Liver (tissue), 3 donors: ENCODE measurements at regions not wholly inside any gene's neighbourhood (a gene's known extent, or its start where the extent isn't known, plus 50 kb on each side); places are given as distances from the start of the nearest gene placed in this dataset.

Experiments
- EGR1 ChIP-seq, 2 donors: IDR thresholded peaks; 2 replicates each; pipeline ENCODE4 v1.6.1; 2016 to 2018; ENCODE audit warnings: antibody characterized with exemption in 2 of 2, low read depth in 2 of 2
- FOXA1 ChIP-seq: IDR thresholded peaks from 2 replicates; pipeline ENCODE4 v1.6.1; 2016; ENCODE audit warnings: antibody characterized with exemption
- GABPA ChIP-seq, 2 donors: IDR thresholded peaks in 1 of 2; conservative IDR thresholded peaks in 1 of 2; 2 replicates each; pipeline ENCODE4 v1.6.1; 2016; ENCODE audit warnings: antibody characterized with exemption in 2 of 2, mild to moderate bottlenecking in 1 of 2, moderate library complexity in 1 of 2
- JUND ChIP-seq, 2 donors: IDR thresholded peaks; 2 replicates each; pipeline ENCODE4 v1.6.1; 2016; ENCODE audit warnings: antibody characterized with exemption in 2 of 2
- RXRA ChIP-seq, 2 donors: IDR thresholded peaks; 2 replicates each; pipeline ENCODE4 v1.6.1; 2017 to 2018; ENCODE audit warnings: antibody characterized with exemption in 2 of 2, mild to moderate bottlenecking in 1 of 2
- SP1 ChIP-seq: IDR thresholded peaks from 2 replicates; pipeline ENCODE4 v1.6.1; 2018; ENCODE audit warnings: antibody characterized with exemption, mild to moderate bottlenecking
- TAF1 ChIP-seq: conservative IDR thresholded peaks from 2 replicates; pipeline ENCODE4 v1.6.1; 2016; ENCODE audit warnings: antibody characterized with exemption, mild to moderate bottlenecking
- YY1 ChIP-seq: IDR thresholded peaks from 2 replicates; pipeline ENCODE4 v1.6.1; 2016; ENCODE audit warnings: antibody characterized with exemption, mild to moderate bottlenecking
- TF ChIP-seq, protein P1 (sequence below): fragments of 150-350 bp; IDR thresholded peaks from 2 replicates; pipeline ENCODE4 v1.5.1; 2017; ENCODE audit warnings: improper control_type of control experiment, low read depth, low read length; ENCODE audit not compliant: missing input control
- TF ChIP-seq, protein P2 (sequence below): IDR thresholded peaks from 2 replicates; pipeline ENCODE4 v1.6.1; 2016; ENCODE audit warnings: antibody characterized with exemption
- donor health status: healthy.
- donor health status: healthy.

DNA sequence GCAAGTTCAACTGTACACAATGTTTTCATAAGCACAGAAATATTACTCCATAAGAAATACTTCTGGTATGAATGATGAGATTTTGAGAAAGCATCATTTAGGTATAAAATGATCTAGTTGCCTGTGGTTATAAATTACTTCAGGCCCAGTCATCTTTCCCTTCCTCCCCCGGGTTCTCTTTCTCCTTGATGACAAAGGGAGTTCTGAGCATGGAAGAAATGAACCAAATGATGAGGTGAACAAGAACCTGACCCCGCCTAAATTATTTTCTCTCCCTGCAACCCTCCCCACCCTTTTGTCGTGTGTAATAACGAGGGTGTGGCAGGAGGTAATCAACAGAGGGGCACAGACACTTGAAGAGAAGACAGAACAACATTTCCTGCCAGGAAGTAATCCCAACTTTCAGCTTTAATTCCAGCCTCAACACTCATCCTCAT is 319.6 kb upstream of the SP8 start:
- TF ChIP-seq, protein P1, sequence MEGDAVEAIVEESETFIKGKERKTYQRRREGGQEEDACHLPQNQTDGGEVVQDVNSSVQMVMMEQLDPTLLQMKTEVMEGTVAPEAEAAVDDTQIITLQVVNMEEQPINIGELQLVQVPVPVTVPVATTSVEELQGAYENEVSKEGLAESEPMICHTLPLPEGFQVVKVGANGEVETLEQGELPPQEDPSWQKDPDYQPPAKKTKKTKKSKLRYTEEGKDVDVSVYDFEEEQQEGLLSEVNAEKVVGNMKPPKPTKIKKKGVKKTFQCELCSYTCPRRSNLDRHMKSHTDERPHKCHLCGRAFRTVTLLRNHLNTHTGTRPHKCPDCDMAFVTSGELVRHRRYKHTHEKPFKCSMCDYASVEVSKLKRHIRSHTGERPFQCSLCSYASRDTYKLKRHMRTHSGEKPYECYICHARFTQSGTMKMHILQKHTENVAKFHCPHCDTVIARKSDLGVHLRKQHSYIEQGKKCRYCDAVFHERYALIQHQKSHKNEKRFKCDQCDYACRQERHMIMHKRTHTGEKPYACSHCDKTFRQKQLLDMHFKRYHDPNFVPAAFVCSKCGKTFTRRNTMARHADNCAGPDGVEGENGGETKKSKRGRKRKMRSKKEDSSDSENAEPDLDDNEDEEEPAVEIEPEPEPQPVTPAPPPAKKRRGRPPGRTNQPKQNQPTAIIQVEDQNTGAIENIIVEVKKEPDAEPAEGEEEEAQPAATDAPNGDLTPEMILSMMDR: no peak
- TF ChIP-seq YY1 (no peak), RXRA (IDR thresholded peaks at IDR 0.05) (no peak), GABPA (IDR thresholded peaks at IDR 0.05 in 1 of 2, conservative IDR thresholded peaks at IDR 0.05 in 1 of 2) (no peak), TAF1 (no peak), FOXA1 (no peak), EGR1 (IDR thresholded peaks at IDR 0.05; ENCODE audit: low read depth in 2 of 2) (no peak), SP1 (no peak), JUND (IDR thresholded peaks at IDR 0.05) (no peak)
- TF ChIP-seq, protein P2, sequence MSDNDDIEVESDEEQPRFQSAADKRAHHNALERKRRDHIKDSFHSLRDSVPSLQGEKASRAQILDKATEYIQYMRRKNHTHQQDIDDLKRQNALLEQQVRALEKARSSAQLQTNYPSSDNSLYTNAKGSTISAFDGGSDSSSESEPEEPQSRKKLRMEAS: no peak
